GM12891 (cell line): ENCODE measurements at regions not wholly inside any gene's neighbourhood (a gene's known extent, or its start where the extent isn't known, plus 50 kb on each side); places are given as distances from the start of the nearest gene placed in this dataset.

Source experiments
- PAX5 ChIP-seq: IDR thresholded peaks from 2 replicates; pipeline ENCODE4 v1.6.1; 2011; ENCODE audit warnings: low read length, moderate library complexity, mild to moderate bottlenecking; ENCODE audit not compliant: insufficient read depth, severe bottlenecking
- POLR2A ChIP-seq: IDR thresholded peaks from 2 replicates; pipeline ENCODE4 v1.6.1; 2011; ENCODE audit warnings: low read depth, low read length, control low read depth
- POLR2AphosphoS5 ChIP-seq: IDR thresholded peaks from 2 replicates; pipeline ENCODE4 v1.6.1; 2011; ENCODE audit warnings: low read depth, low read length, control low read depth
- POU2F2 ChIP-seq: IDR thresholded peaks from 2 replicates; pipeline ENCODE4 v1.6.1; 2011; ENCODE audit warnings: low read depth, mild to moderate bottlenecking, control low read depth, low read length, moderate library complexity
- SPI1 ChIP-seq: IDR thresholded peaks from 2 replicates; pipeline ENCODE4 v1.6.1; 2011; ENCODE audit warnings: low read depth, low read length, control low read depth
- TAF1 ChIP-seq: IDR thresholded peaks from 2 replicates; pipeline ENCODE4 v1.6.1; 2011; ENCODE audit warnings: low read depth, low read length, control low read depth

- TF ChIP-seq TAF1 (no peak), POLR2AphosphoS5 (no peak), POLR2A (no peak), POU2F2 (no peak), SPI1 (no peak), PAX5 (no peak)
Measured at GRCh38 chr9:29021632-29022031, 1448.4 kb upstream of the C9orf72 start.
